HG02588 (cell line): ENCODE measurements at regions not wholly inside any gene's neighbourhood (a gene's known extent, or its start where the extent isn't known, plus 50 kb on each side); places are given as distances from the start of the nearest gene placed in this dataset.
A peak's percentile ranks its signal among the peaks of the same experiment; 100 is the strongest.

Experiments used
- ATAC-seq: cut with Tn5 transposase; IDR thresholded peaks from one replicate; pipeline ENCODE4 v1.9.1; 2021; ENCODE audit warnings: mild to moderate bottlenecking, moderate library complexity; ENCODE audit not compliant: unreplicated experiment

GRCh38 chr16:74100395-74101326, 196.0 kb upstream of the PSMD7 start:
- ATAC-seq, result no peak

DNA sequence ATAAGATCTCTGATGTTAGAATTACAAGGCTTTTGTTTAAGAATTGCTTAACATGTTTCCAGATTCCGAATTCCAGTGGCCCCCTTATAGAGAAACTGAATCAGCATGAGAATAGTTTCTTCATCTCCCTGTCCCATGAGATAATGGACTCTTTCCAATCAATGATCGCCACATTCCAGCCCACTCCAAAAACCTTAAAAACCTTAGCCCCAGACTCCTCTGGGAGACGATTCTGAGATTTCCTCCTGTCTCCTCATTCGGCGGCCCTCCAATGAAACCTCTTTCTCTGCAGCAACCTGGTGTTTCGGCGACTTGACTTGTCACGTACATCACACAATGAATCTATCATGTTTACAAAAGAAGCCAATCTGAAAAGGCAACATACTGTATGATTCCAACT, 197.1 kb upstream of the PSMD7 start:
- ATAC-seq, result no peak

DNA sequence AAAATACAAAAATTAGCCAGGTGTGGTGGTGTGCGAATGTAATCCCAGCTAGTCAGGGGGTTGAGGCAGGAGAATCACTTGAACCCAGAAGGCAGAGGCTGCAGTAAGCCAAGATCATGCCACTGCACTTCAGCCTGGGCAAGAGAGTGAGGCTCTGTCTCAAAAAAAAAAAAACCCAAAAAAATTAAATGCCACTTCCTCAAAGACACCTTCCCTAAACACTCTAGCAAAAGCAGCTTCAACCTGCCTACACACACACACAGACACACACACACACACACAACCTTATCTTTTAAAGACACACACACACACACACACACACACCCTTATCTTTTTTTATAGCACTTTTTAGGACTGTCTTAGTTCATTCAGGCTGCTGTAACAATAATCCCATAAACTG, 201.7 kb upstream of the PSMD7 start:
- no peak for ATAC-seq

- peak; percentile 85 for ATAC-seq
Observed at GRCh38 chr16:74094514-74094913, 202.1 kb upstream of the PSMD7 start.

GRCh38 chr16:74092336-74092735, 204.3 kb upstream of the PSMD7 start:
- no peak for ATAC-seq

DNA sequence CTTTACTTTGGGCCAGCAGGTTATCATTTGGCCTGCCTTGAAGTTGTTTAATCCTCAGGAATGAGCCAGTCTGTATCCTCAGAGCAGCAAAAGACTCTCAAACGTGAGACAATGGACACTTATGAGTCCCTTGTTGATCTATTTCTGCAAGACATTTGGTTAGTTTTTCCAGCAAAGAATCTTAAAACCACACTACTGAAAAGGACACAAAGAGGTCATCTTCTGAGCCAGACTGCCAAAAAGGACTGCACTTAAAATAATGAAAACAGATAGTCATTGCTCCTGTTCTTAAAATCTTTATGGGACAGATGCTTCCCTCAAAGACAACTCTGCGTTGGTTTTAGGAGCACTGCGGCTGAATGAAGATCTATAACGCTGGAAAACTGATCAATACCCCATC, 205.7 kb upstream of the PSMD7 start:
- no peak for ATAC-seq

DNA sequence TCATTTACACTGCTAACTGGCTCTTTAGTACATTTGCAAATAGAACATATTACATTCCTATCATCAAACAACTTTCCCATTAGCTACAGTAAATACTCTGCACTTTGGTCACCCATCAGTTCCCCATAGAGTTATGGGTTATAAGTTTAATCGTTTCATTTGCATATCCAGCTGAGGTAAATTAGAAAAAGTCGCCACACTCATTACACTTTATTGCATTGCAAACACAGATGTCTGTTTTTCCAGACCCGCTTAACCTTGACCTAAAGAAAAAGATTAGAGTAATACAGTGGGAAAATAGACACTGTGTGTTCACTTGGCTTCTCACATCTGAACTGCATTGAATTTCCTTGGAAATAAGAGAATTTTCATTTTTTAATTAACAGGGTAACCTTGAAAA, 213.1 kb upstream of the PSMD7 start:
- no peak for ATAC-seq

- ATAC-seq, result no peak
Observed at GRCh38 chr16:74080311-74080710, 216.3 kb upstream of the PSMD7 start.

- ATAC-seq, result peak; percentile 76
Observed at GRCh38 chr16:74079232-74079586, 217.4 kb upstream of the PSMD7 start.

DNA sequence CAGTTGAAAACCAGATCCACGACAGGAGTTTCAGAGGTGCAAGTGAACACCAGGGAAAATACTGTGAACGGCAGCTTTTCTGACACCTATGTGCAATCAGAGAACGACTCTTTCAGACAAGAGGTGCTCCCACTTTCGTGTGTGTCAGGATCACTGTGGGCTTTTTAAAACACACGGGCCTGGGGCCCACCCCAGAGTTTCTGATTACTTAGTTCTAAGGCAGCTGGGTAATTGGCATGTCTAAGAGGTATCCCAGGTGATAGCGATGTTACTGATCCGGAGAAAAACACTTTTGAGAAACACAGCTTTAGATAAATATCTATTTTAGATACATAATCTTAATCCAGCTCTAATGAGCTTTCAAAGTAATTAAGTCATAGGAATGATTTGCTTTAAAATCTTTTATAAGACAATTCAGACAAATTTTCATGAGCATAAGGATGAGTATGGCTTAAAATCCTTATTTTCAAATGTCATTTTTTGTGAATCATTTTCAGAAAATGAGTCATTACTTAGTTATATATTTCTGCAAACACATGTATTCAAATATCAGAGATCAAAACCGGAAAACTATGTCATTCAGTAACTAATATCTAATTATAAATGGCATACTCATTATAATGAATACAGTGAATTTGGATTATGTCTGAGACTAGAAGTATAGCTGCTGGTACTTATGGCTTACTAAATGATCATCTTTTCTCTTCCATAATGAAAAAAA, 217.9 kb upstream of the PSMD7 start:
- ATAC-seq, result peak; percentile 64

DNA sequence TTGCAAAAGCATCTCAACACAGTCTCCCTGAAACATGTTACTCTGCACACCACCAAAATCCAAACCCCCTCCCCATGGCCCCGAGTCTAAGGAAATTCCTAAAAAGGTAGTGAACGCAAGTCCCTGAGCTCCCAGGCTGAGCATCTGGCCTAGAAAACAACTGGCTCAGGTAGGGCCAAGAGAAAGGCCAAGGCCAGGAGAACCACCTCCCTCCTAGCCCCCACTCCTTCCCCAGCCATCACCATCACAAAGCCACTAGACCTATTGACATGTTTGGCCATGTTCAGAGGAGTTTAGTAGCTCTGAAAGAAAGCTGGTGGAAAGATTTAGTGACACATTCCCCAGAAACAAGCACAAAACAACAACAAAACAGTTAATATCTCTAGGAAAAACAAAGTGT, 220.0 kb upstream of the PSMD7 start:
- ATAC-seq, result no peak

- ATAC-seq, result no peak
Observed at GRCh38 chr16:74075393-74075792, 221.2 kb upstream of the PSMD7 start.

GRCh38 chr16:74073456-74073855, 223.2 kb upstream of the PSMD7 start:
- no peak for ATAC-seq

GRCh38 chr16:74071996-74072535, 224.5 kb upstream of the PSMD7 start:
- no peak for ATAC-seq

DNA sequence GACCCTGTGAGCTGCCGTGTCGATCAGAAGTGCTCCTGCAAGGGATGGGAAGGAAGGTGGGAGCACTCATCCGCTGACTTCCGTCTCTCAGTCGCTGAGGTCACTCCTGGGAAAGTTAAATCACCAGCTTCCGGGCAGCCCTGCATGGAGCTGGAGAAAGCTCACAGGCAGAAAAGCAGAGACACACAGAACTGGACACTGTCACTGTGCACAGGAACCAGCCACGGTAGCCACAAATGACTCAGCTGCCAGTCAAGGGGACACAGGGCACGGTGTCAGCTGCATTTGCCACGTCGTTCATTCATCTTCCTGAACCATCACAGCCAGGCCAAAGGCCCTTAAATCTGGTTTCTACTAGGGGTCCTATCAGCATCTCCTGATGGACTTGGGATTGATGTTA, 226.4 kb upstream of the PSMD7 start:
- ATAC-seq, result no peak

DNA sequence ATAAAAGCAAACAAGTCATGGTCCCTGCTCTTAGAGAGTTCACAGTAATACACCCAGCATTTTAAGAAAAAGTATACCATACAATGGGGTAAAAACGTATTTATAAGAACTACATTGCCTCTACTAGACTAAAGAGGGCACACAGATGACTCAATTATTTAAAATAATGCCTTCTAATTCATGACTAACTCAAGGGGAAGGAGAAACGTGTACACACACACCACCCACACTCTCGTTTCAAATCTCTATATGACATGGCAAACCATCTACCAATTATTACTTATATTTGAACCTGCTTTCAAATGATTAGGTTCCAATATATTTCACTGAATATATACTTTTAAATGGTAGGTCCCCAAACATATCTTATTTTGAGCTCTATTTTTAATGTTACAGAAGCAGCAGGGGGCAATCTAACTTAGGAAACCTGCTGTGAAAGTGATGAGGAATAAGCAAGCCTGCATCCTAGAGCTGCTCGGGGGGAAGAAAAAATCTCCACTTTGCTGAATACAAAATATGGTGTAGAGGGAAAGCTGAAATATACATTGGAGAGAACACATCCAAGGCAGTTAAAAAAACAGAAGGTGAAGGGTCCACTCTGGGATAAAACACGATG, 232.4 kb upstream of the PSMD7 start:
- ATAC-seq, result no peak

DNA sequence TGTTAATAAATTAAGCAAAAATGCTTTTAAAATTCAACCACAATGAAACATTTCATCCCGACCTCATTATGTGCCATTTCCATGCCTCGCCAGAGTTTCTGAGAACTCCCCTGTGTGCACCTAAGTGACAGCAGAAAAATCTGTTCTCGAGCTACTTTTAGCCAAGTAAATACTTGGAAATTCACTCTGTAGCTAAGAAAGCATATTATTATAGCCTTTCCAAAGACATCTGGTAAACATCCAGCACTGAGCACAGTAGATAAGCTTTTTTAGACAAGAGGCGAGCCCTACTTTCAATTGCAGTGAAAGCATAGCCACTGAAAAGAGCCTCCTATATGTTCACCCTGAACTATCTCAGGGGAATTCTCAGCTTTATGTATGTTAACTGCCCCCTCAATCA, 242.8 kb upstream of the PSMD7 start:
- ATAC-seq, result no peak

- no peak for ATAC-seq
Observed at GRCh38 chr16:74053312-74053711, 243.3 kb upstream of the PSMD7 start.

DNA sequence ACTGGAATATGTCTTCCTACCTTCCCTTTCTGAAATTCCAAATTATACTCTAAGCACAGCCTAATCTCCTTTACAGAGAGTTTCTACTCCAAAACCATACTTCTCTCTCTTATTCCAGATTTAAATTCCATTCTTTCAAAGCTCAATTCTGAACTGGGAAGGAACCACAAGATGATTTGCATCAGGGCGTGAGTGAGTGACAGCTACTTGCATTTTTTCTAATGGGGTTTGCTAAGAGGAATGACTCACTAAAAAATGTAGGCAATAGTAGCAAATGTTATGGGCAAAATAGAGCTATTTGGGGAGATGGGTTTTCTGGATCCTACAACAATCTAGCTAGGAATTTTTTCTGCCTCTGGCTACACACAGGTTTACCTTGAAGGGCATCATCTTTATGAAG, 244.6 kb upstream of the PSMD7 start:
- ATAC-seq, result no peak

- ATAC-seq, result no peak
Observed at GRCh38 chr16:74049027-74049426, 247.6 kb upstream of the PSMD7 start.

GRCh38 chr16:74046524-74046923, 250.1 kb upstream of the PSMD7 start:
- no peak for ATAC-seq

DNA sequence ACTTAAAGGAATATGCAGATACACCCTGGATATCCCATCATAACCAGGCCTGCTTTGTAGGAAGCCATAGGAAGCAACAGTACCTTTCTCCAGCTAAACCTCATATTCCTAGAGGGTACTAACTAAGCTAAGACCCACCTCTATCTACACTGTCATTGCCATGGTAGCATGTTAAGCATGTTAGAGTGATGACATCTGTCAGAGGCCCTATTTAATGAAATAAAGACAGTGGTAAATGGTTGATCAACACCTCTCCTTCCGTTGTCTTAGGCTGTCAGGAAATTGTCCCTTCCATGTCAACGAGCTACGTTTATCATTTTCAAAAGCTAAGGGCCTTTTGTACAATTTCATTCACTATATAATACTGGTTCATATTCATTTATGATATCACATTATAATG, 251.1 kb upstream of the PSMD7 start:
- no peak for ATAC-seq
